K562 (cell line): ENCODE measurements at regions not wholly inside any gene's neighbourhood (a gene's known extent, or its start where the extent isn't known, plus 50 kb on each side); places are given as distances from the start of the nearest gene placed in this dataset.
A peak's percentile ranks its signal among the peaks of the same experiment; 100 is the strongest.

Experiments
- C11orf30 ChIP-seq: fragments of 450-650 bp; IDR thresholded peaks from 2 replicates; pipeline ENCODE4 v1.6.1; 2016; ENCODE audit warnings: low read depth, mild to moderate bottlenecking
- CBFA2T2 ChIP-seq: fragments of 450-650 bp; conservative IDR thresholded peaks from 2 replicates; pipeline ENCODE4 v1.6.1; 2017; ENCODE audit warnings: mild to moderate bottlenecking
- DPF2 ChIP-seq: fragments of 450-650 bp; IDR thresholded peaks from 2 replicates; pipeline ENCODE4 v1.6.1; 2016
- ESRRA ChIP-seq: fragments of 450-650 bp; IDR thresholded peaks from 2 replicates; pipeline ENCODE4 v1.6.1; 2014; ENCODE audit warnings: low read depth, mild to moderate bottlenecking, moderate library complexity, borderline replicate concordance
- LEF1 ChIP-seq: fragments of 450-650 bp; IDR thresholded peaks from 2 replicates; pipeline ENCODE4 v1.6.1; 2016; ENCODE audit warnings: mild to moderate bottlenecking
- MAFK ChIP-seq: IDR thresholded peaks from 2 replicates; pipeline ENCODE4 v1.6.1; 2011; ENCODE audit warnings: low read length, improper control_type of control experiment
- POLR3A ChIP-seq: IDR thresholded peaks from 2 replicates; pipeline ENCODE4 v1.6.1; 2011; ENCODE audit warnings: borderline replicate concordance, mild to moderate bottlenecking, moderate library complexity; ENCODE audit not compliant: insufficient read length, insufficient read depth; ENCODE audit errors: extremely low read depth
- PTTG1 ChIP-seq: fragments of 450-650 bp; IDR thresholded peaks from 2 replicates; pipeline ENCODE4 v1.6.1; 2016; ENCODE audit warnings: low read depth, mild to moderate bottlenecking, missing genetic modification characterization, missing compliant biosample characterization
- PYGO2 ChIP-seq: fragments of 450-650 bp; IDR thresholded peaks from 2 replicates; pipeline ENCODE4 v1.6.1; 2016; ENCODE audit warnings: mild to moderate bottlenecking, missing genetic modification characterization, moderate library complexity, missing compliant biosample characterization
- RBBP5 ChIP-seq: fragments of 200-600 bp; sonication (generic); IDR thresholded peaks from 2 replicates; pipeline ENCODE4 v1.6.1; 2012; ENCODE audit warnings: borderline replicate concordance, mild to moderate bottlenecking, low read length, control low read depth, inconsistent platforms; ENCODE audit not compliant: insufficient read depth, poor library complexity, severe bottlenecking
- RFX7 ChIP-seq: fragments of 250-450 bp; sonication (Bioruptor Pico); IDR thresholded peaks from 2 replicates; pipeline ENCODE4 v1.5.1; 2021; ENCODE audit warnings: mild to moderate bottlenecking
- TOE1 ChIP-seq, 2 experiments: fragments of 450-650 bp in 1 of 2; sonication (generic) in 1 of 2; formaldehyde crosslinking in 1 of 2; IDR thresholded peaks; 2 replicates each; pipeline versions ENCODE4 v1.7.1 to v1.8.0; 2016 to 2022; ENCODE audit warnings: borderline replicate concordance in 2 of 2, mild to moderate bottlenecking in 2 of 2, antibody characterized with exemption in 1 of 2, inconsistent platforms in 1 of 2, low read depth in 1 of 2, missing genetic modification reagents in 1 of 2, moderate library complexity in 1 of 2
- ZNF316 ChIP-seq: fragments of 450-650 bp; IDR thresholded peaks from 2 replicates; pipeline ENCODE4 v1.6.1; 2016
- TF ChIP-seq, protein P1 (sequence below): fragments of 250-450 bp; sonication (Bioruptor Pico); IDR thresholded peaks from 2 replicates; pipeline ENCODE4 v1.4.0; 2020; ENCODE audit warnings: borderline replicate concordance
- TF ChIP-seq, protein P2 (sequence below): fragments of 450-650 bp; formaldehyde crosslinking; IDR thresholded peaks from 2 replicates; pipeline ENCODE4 v1.4.0; 2020; ENCODE audit warnings: mild to moderate bottlenecking, moderate library complexity
- TF ChIP-seq, protein P3 (sequence below): fragments of 250-450 bp; sonication (Bioruptor Pico); IDR thresholded peaks from 2 replicates; pipeline ENCODE4 v1.5.0; 2021
- TF ChIP-seq, protein P4 (sequence below): fragments of 450-650 bp; IDR thresholded peaks from 2 replicates; pipeline ENCODE4 v1.6.1; 2018; ENCODE audit not compliant: partially characterized antibody
- TF ChIP-seq, protein P5 (sequence below): fragments of 450-650 bp; IDR thresholded peaks from 2 replicates; pipeline ENCODE4 v1.6.1; 2016

DNA sequence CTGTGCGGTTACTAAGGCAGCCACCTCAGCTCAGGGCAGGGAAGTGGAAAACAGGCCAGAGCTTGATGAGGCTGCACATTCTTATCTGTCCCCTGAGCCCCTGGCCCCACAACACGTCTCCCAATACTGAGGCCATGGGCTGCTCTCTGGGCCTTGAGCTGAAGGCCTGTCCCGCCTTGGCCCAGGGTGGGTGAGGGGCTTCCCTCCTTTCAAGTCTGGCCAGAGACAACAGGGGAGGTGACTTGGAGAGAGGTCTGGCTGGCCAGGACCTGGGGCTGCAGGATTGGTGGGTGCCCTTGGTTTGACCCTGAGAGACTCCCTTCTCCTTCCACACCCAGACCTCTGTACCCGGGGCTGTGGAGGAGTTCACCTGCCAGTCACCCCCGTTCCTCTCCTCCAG, 563.8 kb downstream of the PTPRU start (continued):
- TF ChIP-seq ESRRA (peak; percentile 80), RFX7 (no peak), LEF1 (peak; percentile 63; the same call in 1 of the 2 replicates), MAFK (peak; percentile 46; the same call in 1 of the 2 replicates), PYGO2 (tag) (no peak), POLR3A (no peak), ZNF316 (peak; percentile 39; the same call in 1 of the 2 replicates), C11orf30 (peak; percentile 50; the same call in 1 of the 2 replicates), CBFA2T2 (no peak), PTTG1 (tag) (no peak), RBBP5 (peak; percentile 61), TOE1 (IDR thresholded peaks at IDR 0.05; ENCODE audit: borderline replicate concordance) (no peak), TOE1 (CRISPR knock-in tag; IDR thresholded peaks at IDR 0.05; ENCODE audit: borderline replicate concordance, low read depth) (no peak), DPF2 (0 out of 2 replicates have a peak, but pooled peaks have one; percentile 20)
- TF ChIP-seq, protein P1, sequence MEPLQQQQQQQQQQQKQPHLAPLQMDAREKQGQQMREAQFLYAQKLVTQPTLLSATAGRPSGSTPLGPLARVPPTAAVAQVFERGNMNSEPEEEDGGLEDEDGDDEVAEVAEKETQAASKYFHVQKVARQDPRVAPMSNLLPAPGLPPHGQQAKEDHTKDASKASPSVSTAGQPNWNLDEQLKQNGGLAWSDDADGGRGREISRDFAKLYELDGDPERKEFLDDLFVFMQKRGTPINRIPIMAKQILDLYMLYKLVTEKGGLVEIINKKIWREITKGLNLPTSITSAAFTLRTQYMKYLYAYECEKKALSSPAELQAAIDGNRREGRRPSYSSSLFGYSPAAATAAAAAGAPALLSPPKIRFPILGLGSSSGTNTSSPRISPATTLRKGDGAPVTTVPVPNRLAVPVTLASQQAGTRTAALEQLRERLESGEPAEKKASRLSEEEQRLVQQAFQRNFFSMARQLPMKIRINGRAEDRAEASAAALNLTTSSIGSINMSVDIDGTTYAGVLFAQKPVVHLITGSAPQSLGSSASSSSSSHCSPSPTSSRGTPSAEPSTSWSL = no peak
- TF ChIP-seq, protein P2, sequence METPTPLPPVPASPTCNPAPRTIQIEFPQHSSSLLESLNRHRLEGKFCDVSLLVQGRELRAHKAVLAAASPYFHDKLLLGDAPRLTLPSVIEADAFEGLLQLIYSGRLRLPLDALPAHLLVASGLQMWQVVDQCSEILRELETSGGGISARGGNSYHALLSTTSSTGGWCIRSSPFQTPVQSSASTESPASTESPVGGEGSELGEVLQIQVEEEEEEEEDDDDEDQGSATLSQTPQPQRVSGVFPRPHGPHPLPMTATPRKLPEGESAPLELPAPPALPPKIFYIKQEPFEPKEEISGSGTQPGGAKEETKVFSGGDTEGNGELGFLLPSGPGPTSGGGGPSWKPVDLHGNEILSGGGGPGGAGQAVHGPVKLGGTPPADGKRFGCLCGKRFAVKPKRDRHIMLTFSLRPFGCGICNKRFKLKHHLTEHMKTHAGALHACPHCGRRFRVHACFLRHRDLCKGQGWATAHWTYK (CRISPR knock-in tag) = 0 out of 2 replicates have a peak, but pooled peaks have one; percentile 26
- TF ChIP-seq, protein P3, sequence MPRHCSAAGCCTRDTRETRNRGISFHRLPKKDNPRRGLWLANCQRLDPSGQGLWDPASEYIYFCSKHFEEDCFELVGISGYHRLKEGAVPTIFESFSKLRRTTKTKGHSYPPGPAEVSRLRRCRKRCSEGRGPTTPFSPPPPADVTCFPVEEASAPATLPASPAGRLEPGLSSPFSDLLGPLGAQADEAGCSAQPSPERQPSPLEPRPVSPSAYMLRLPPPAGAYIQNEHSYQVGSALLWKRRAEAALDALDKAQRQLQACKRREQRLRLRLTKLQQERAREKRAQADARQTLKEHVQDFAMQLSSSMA = 0 out of 2 replicates have a peak, but pooled peaks have one; percentile 42
- TF ChIP-seq, protein P4, sequence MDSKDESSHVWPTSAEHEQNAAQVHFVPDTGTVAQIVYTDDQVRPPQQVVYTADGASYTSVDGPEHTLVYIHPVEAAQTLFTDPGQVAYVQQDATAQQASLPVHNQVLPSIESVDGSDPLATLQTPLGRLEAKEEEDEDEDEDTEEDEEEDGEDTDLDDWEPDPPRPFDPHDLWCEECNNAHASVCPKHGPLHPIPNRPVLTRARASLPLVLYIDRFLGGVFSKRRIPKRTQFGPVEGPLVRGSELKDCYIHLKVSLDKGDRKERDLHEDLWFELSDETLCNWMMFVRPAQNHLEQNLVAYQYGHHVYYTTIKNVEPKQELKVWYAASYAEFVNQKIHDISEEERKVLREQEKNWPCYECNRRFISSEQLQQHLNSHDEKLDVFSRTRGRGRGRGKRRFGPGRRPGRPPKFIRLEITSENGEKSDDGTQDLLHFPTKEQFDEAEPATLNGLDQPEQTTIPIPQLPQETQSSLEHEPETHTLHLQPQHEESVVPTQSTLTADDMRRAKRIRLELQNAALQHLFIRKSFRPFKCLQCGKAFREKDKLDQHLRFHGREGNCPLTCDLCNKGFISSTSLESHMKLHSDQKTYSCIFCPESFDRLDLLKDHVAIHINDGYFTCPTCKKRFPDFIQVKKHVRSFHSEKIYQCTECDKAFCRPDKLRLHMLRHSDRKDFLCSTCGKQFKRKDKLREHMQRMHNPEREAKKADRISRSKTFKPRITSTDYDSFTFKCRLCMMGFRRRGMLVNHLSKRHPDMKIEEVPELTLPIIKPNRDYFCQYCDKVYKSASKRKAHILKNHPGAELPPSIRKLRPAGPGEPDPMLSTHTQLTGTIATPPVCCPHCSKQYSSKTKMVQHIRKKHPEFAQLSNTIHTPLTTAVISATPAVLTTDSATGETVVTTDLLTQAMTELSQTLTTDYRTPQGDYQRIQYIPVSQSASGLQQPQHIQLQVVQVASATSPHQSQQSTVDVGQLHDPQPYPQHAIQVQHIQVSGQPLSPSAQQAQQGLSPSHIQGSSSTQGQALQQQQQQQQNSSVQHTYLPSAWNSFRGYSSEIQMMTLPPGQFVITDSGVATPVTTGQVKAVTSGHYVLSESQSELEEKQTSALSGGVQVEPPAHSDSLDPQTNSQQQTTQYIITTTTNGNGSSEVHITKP = no peak
- TF ChIP-seq, protein P5, sequence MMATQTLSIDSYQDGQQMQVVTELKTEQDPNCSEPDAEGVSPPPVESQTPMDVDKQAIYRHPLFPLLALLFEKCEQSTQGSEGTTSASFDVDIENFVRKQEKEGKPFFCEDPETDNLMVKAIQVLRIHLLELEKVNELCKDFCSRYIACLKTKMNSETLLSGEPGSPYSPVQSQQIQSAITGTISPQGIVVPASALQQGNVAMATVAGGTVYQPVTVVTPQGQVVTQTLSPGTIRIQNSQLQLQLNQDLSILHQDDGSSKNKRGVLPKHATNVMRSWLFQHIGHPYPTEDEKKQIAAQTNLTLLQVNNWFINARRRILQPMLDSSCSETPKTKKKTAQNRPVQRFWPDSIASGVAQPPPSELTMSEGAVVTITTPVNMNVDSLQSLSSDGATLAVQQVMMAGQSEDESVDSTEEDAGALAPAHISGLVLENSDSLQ = no peak
- TF ChIP-seq, all 486 proteins: peak for 14
